PC-3 (cell line): ENCODE measurements at regions not wholly inside any gene's neighbourhood (a gene's known extent, or its start where the extent isn't known, plus 50 kb on each side); places are given as distances from the start of the nearest gene placed in this dataset.

Source experiments
- ATAC-seq: fragments of 200-7000 bp; cut with Tn5 transposase; 2 replicates; pipeline ENCODE4 v1.9.1; 2020; ENCODE audit warnings: mild to moderate bottlenecking, moderate library complexity
- BruUV-seq: library from RNA; stranded (reverse); fragments of 400-500 nt; replicated peaks from 2 replicates; lab custom pipeline; 2021; lab: Mats Ljungman, UMichigan
- CTCF ChIA-PET: fragments of 300-600 bp; sonication (Branson Sonifier 250); formaldehyde crosslinking; loops from one replicate; lab custom pipeline; 2022; ENCODE audit warnings: antibody characterized with exemption; lab: Charles Lee
- POLR2A ChIA-PET: fragments of 300-600 bp; sonication (Branson Sonifier 250); formaldehyde crosslinking; loops from one replicate; lab custom pipeline; 2022; ENCODE audit warnings: antibody characterized with exemption; ENCODE audit not compliant: unreplicated experiment; lab: Charles Lee
- DNase-seq: peaks from one replicate; pipeline ENCODE4 v3.0.0-alpha.2; 2015
- H2AFZ ChIP-seq: fragments of 300-600 bp; sonication (generic); 2 replicates; pipeline ENCODE4 v1.6.0; 2016; ENCODE audit warnings: antibody characterized with exemption, low read length
- H3F3A ChIP-seq: fragments of 300-600 bp; sonication (generic); one replicate; pipeline ENCODE4 v1.6.0; 2017; ENCODE audit warnings: antibody characterized with exemption, low read length, control low read depth, mild to moderate bottlenecking; ENCODE audit not compliant: unreplicated experiment
- H3K27ac ChIP-seq: fragments of 300-600 bp; sonication (generic); 2 replicates; pipeline ENCODE4 v1.5.1; 2016; ENCODE audit warnings: mild to moderate bottlenecking, low read length
- H3K27me3 ChIP-seq: fragments of 300-600 bp; sonication (generic); 2 replicates; pipeline ENCODE4 v1.6.1; 2016; ENCODE audit warnings: low read length, mixed read lengths
- H3K36me3 ChIP-seq: fragments of 300-600 bp; sonication (generic); 2 replicates; pipeline ENCODE4 v1.6.1; 2016; ENCODE audit warnings: low read depth, mixed run types, low read length, mixed read lengths
- H3K4me1 ChIP-seq: fragments of 300-600 bp; sonication (generic); 2 replicates; pipeline ENCODE4 v1.5.1; 2016; ENCODE audit warnings: low read length; ENCODE audit not compliant: insufficient read depth
- H3K4me2 ChIP-seq: fragments of 300-600 bp; sonication (generic); 2 replicates; pipeline ENCODE4 v1.6.0; 2016; ENCODE audit warnings: low read length
- H3K4me3 ChIP-seq: fragments of 300-600 bp; sonication (generic); 2 replicates; pipeline ENCODE4 v1.5.1; 2016; ENCODE audit warnings: mild to moderate bottlenecking, low read length, mixed read lengths
- H3K79me2 ChIP-seq: fragments of 300-600 bp; sonication (generic); 2 replicates; pipeline ENCODE4 v1.6.1; 2017; ENCODE audit warnings: low read length, mixed read lengths
- H3K9ac ChIP-seq: fragments of 300-600 bp; sonication (generic); 2 replicates; pipeline ENCODE4 v1.6.0; 2016; ENCODE audit warnings: mild to moderate bottlenecking, low read length
- H3K9me2 ChIP-seq: fragments of 300-600 bp; sonication (generic); replicated peaks from 2 replicates; pipeline ENCODE4 v1.6.1; 2016; ENCODE audit warnings: mixed run types, low read length, mixed read lengths
- H3K9me3 ChIP-seq: fragments of 300-600 bp; sonication (generic); 2 replicates; pipeline ENCODE4 v1.6.1; 2016; ENCODE audit warnings: low read length, mixed read lengths
- H4K20me1 ChIP-seq: fragments of 300-600 bp; sonication (generic); 2 replicates; pipeline ENCODE4 v1.6.1; 2016; ENCODE audit warnings: low read length, mixed read lengths
- CTCF ChIP-seq: fragments of 300-600 bp; sonication (generic); conservative IDR thresholded peaks from 2 replicates; pipeline ENCODE4 v1.5.1; 2017; ENCODE audit warnings: antibody characterized with exemption, low read depth, mild to moderate bottlenecking, low read length
- EZH2 ChIP-seq: fragments of 300-600 bp; sonication (generic); IDR thresholded peaks from one replicate; pipeline ENCODE4 v1.6.1; 2017; ENCODE audit warnings: antibody characterized with exemption, mild to moderate bottlenecking, low read length; ENCODE audit not compliant: unreplicated experiment
- EZH2phosphoT487 ChIP-seq: fragments of 300-600 bp; sonication (generic); IDR thresholded peaks from 2 replicates; pipeline ENCODE4 v1.6.1; 2018; ENCODE audit warnings: mild to moderate bottlenecking, antibody characterized with exemption, low read length, borderline replicate concordance
- intact Hi-C: fragments of 100-400 bp; cut with micrococcal nuclease; formaldehyde crosslinking; loops from 2 replicates; pipeline ENCODE4 v1.9.0; 2023

- intact Hi-C loops = no loop called here
Measured at GRCh38 chr13:62360609-62361008, 945.0 kb upstream of the PCDH20 start.

GRCh38 chr13:62358646-62358932 lies 942.9 kb upstream of the PCDH20 start:
- POLR2A ChIA-PET = no interaction called here
- Histone ChIP-seq H3K9me3 (no peaks in the 10 kb centered on the region), H3K9me2 (no peaks in the 10 kb centered on the region), H3K4me3 (no peak overlapping the region), H3K4me1 (no peaks in the 10 kb centered on the region), H2AFZ (no peak overlapping the region), H3K4me2 (no peak overlapping the region), H3K9ac (no peak overlapping the region), H3K36me3 (no peaks in the 10 kb centered on the region), H3K27me3 (no peaks in the 10 kb centered on the region), H4K20me1 (no peaks in the 10 kb centered on the region), H3K27ac (no peak overlapping the region), H3K79me2 (no peaks in the 10 kb centered on the region), H3F3A (no peaks in the 10 kb centered on the region)
- no peak for TF ChIP-seq EZH2phosphoT487
- TF ChIP-seq CTCF = no peak
- TF ChIP-seq EZH2 = no peak
- no TSS peak for BruUV-seq
- no peak for DNase-seq
- CTCF ChIA-PET = interaction anchor here (0.5 kb wide), 1 partner anchor 239 kb away, joined by 6 read pairs; no protein-coding TSS in a partner anchor
- no peak for ATAC-seq
- intact Hi-C loops = loop anchor here (1.0 kb wide), 3 partner anchors 38 to 344 kb away; no protein-coding TSS in a partner anchor

More at GRCh38 chr13:62360609-62361008, 945.0 kb upstream of the PCDH20 start:
- POLR2A ChIA-PET = no interaction called here
- no peaks in the 10 kb centered on the region for H3K79me2 ChIP-seq
- no peak overlapping the region for H3K27ac ChIP-seq
- TF ChIP-seq EZH2 = no peak
- no peak for TF ChIP-seq EZH2phosphoT487
- TF ChIP-seq CTCF = no peak
- H2AFZ ChIP-seq = no peak overlapping the region
- no peaks in the 10 kb centered on the region for H3K36me3 ChIP-seq
- H3K4me2 ChIP-seq = no peak overlapping the region
- no peaks in the 10 kb centered on the region for H3K27me3 ChIP-seq
- no peaks in the 10 kb centered on the region for H3K4me1 ChIP-seq
- no peak overlapping the region for H3K4me3 ChIP-seq
- H4K20me1 ChIP-seq = no peaks in the 10 kb centered on the region
- DNase-seq (no peak), ATAC-seq (no peak)
- CTCF ChIA-PET = no interaction called here
- no TSS peak for BruUV-seq
- no peaks in the 10 kb centered on the region for H3K9me2 ChIP-seq
- H3K9ac ChIP-seq = no peak overlapping the region
- no peaks in the 10 kb centered on the region for H3F3A ChIP-seq
- no peaks in the 10 kb centered on the region for H3K9me3 ChIP-seq

GRCh38 chr13:62357887-62358645 lies 942.4 kb upstream of the PCDH20 start:
- Histone ChIP-seq H3K27ac (no peak overlapping the region), H3K79me2 (no peaks in the 10 kb centered on the region), H3K9ac (no peak overlapping the region), H3K27me3 (no peaks in the 10 kb centered on the region), H3K4me1 (no peaks in the 10 kb centered on the region), H3K9me3 (no peaks in the 10 kb centered on the region), H3K9me2 (no peaks in the 10 kb centered on the region), H3K36me3 (no peaks in the 10 kb centered on the region), H3K4me3 (no peak overlapping the region), H3K4me2 (no peak overlapping the region), H4K20me1 (no peaks in the 10 kb centered on the region), H3F3A (no peaks in the 10 kb centered on the region), H2AFZ (no peak overlapping the region)
- ChIA-PET CTCF (interaction anchor here (0.5 kb wide), 1 partner anchor 238 kb away, joined by 6 read pairs; no protein-coding TSS in a partner anchor), POLR2A (no interaction called here)
- ATAC-seq (peak; percentile 98), DNase-seq (peak; percentile 62)
- BruUV-seq = no TSS peak
- intact Hi-C loops = loop anchor here (1.0 kb wide), 3 partner anchors 38 to 344 kb away; no protein-coding TSS in a partner anchor
- TF ChIP-seq EZH2 (no peak), CTCF (peak; percentile 70)
